GM19324 (cell line): ENCODE measurements at regions not wholly inside any gene's neighbourhood (a gene's known extent, or its start where the extent isn't known, plus 50 kb on each side); places are given as distances from the start of the nearest gene placed in this dataset.

ENCODE experiments used
- ATAC-seq: cut with Tn5 transposase; IDR thresholded peaks from one replicate; pipeline ENCODE4 v1.9.1; 2021; ENCODE audit warnings: mild to moderate bottlenecking, moderate library complexity; ENCODE audit not compliant: unreplicated experiment, low FRiP score

DNA sequence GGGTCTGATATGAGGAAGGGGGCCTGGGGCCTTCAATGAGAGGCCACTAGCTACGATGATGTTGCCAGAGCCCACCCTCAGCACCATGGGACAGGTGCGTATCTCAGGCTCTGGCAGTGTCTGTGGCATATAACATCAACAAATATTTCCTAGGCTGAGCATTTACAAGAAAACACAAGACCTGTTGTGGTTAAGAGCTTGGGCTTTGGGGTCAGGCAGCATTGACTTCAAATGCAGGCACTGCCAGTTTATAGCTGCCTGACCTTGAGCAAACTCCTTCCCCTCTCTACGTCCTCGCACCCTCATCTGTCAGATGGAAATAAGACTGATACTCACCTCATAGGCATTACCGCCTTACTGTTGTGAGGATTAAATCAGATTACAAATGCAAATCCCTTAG lies 156.0 kb downstream of the KATNAL1 start:
- no peak for ATAC-seq

DNA sequence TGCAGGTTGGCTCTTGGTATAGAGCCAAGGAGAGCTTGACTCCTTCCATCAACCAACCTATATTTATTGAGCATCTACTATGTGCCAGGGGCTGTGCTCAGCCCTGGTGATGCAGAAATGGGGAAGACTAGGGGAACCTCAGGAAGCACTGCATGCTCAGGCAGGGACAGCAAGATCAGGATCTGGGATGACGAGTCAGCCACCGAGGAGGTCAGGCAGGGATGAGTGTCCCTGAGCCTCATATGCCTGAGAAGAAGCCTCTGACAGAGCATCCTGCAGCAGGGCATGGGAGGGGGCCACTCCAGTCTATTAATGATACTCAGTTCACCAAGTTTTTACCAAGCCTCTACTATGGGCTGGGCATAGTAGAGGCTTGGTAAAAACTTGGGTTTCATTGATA lies 158.1 kb downstream of the KATNAL1 start:
- ATAC-seq, result no peak

DNA sequence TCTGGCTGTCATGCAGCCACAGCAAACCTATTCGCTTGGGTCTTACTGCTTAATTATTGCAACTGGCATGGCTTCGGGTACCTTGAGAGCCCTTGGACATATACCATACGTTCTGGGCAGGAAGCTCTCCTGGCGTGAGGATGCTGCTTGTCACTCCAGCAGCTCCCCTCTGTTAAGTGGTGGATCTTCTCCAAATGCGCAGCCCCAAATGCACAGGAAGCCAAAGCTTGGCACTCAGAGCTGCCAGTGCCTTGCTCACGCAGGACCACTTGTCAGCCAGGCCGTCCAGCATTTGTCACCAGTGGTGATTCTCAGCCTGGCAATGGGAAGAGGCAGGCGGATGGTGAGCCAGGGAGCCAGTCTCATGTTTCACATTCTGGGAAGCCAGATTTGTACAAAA lies 158.6 kb downstream of the KATNAL1 start:
- no peak for ATAC-seq

DNA sequence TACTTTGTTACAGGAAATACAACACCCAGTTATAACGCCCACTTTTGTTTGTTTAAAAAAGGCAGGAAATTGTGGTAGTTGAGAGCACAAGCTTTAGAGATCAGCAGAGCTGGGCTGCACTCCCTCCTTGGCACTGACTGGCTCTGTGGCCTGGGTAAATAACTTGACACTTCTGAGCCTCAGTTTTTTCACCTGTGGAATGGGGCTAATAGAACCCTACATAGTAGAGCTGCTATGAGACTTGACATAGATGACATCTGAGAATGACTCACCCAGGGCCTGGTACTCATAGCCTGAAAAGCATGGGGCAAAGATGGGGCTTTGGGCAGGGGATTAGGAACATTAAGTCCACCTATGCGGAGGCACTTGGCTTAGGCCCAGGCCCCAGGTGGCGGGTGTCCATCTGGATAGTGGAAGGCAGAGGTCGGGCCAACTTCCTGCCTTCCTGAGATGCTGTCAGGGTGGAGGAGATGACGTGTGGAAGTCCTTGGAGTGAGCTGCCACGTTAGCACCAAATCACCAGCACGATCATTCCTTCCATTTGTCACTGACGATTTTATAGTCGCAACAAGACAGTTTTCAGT lies 159.1 kb downstream of the KATNAL1 start:
- ATAC-seq, result no peak

DNA sequence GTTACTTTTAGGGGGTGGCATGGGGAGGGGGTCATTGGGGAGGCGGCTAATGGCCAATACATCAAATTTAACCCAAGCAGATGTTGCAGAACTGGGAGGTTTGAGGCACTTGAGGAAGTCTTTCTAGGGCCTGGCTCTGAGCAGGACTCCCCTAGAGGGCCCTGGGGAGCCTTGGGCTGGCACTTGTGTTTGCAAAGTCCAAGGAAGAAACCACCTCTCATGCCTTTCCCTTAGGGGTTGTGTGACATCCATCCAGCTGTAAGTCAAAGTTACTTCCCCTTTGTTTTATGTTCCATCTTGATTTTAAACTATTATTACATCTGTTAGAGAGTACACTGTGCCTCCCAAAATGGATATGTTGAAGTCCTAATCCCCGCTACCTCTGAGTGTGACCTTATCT lies 159.9 kb downstream of the KATNAL1 start:
- ATAC-seq, result no peak

DNA sequence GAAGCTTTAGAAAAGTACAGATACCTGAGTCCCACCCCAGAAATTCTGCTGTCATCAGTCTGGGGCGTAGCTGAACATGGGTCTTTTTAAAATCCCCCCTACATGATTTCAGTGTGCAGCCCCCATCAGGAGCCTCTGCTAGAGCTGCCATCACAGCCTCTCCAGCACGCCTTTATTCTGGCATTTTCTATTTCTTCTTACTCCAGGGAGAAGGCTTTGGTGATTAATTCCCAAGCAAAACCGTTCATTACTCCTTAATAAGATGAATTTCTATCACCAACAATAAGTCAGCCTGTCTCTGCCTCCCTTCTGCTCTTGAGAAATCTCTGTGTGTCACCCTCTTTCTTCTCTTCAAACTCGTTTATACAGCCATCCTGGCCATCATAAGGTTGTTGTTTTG lies 160.3 kb downstream of the KATNAL1 start:
- ATAC-seq, result no peak

DNA sequence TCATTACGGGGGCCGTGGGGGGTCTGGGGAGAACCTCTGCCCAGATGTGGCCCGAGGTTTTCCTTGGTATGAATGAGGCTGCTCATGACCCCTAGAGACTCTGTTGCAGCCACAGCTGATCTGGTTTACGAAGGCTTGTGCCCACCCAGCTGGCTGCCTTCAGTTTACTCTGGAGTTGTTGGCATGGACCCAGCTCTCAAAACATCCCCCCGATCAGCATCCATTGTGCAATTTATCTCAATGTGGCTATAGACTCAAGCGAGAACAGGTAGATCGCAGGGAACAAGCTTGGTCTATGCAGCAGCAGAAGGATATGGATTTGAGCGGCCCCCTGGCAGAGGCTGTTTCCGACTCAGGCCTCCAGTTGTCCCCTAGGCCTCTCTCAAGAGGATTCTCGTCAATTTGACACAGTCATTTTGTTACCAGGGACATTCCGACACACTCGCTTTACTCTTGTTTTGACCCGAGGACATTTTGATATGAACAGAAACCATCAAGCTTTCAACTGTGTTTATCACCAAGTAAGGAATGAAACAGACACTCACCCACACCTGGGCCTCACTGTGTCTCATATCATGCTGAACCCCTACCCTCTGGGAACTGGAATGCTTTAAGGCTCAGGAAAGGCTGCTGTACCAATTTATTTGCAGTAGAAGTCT lies 161.5 kb downstream of the KATNAL1 start:
- ATAC-seq, result peak; percentile 43

DNA sequence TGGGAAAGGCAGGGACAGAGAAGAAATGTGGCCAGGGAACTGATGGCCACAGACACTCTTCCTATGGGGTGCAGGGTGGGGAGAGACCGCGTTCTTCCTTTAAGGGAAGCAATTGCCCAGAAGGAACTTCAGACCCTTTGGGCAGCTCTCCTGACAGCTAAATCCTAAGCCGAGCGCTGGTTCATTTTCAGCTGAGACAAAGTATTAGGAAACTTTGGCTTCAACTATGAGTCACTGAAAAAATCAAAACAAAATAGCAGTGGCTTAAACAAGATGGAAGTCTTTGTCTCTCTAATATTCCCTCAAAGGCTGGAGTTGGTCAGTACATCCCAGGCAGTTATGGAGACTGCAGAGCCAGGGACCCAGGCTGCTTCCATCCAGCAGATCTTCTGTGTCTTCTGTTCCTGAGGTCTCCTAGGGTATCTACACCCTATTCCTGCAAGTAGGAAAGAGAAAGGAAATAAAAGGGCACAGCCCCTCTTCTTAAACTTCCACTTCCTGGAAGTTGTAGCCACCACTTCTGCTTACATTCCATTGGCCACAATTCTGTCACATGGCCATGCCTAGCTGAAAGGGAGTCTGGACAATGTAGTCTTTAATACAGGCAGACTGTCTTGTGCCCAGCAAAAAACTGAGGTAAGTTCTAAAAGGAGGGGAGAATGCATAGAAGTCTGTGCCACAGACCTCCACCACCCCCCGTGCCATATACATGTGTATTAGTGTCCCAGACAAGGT lies 163.5 kb downstream of the KATNAL1 start:
- no peak for ATAC-seq

DNA sequence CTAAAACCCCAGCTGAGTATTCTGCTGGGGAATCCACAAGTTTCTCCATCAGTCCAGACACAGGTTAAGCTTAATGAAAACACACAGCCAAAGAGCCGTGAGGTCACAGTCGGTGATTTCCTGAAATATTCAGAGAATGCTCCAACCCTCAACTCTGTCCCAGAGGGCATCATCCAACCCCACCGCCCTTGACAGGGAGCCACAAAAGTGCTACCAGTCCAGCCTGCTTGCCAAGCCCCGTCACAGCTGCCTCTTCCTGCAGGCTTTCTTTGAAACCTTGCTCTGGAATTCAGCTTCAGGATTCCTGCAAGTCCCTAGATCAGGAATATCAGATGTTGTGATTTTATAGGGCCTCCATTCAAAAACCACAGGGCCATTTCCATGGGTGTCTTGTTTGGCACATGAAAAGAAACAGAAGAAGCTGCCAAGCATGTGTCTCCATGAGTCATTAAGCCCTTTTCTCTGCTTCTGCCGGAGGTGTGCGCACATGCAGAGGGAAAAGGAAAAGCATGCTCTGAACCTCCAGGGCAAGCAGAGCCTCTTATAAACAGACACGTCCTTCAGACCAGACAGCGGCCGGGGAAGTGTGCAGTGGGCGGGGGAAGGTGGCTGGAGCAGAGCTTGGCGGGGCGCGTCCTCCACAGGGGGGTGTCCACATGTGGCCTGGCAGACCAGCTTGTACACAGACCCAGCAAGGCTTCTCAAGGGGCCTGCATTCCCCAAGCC lies 164.7 kb downstream of the KATNAL1 start:
- ATAC-seq, result no peak

DNA sequence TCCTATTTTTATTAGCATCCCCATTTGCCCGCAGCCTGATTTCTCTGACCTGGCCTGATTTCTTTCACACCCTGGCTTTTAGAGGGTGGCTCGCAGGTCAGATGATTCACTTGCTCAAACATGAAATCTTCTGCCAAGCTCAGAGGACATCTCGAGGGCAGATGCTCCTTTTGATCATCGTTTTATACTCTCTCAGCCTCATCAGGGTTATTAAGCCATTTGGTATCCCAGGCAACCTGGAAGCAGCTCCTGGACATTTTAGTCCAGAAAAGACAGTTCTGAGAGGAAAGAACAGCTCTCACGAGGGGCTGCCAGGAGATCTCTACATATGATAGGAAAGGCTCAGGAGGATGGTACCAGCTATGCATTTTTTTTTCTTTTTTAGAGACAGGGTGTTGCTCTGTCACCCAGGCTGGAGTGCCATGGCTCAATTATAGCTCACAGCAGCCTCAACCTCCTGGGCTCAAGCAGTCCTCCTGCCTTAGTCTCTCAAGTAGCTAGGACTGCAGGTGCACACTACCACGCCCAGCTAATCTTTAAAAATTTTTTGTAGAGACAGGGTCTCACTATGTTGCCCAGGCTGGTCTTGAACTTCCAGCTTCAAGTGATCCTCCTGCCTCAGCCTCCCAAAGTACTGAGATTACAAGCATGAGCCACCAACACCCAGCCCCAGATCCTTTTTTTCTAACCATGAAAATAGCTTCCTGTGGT lies 165.4 kb downstream of the KATNAL1 start:
- no peak for ATAC-seq

DNA sequence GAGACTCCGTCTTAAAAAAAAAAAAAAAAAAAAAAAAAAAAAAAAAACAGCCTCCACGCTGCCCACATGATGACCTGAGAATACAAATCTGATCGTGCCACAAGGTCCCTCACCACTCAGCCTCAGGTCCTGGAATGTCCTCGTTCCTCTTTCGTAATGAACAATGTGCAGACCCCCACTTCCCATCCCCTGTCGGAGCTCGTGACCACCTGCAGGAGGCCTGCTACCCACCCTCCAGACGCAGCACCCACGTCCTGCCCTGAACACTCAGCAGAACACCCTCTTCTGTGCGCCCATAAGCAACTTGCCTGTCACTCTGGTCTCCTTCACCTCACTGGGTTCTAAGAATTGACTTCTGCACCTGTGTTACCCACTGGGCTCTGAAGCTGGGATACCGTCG lies 166.4 kb downstream of the KATNAL1 start:
- ATAC-seq, result no peak

DNA sequence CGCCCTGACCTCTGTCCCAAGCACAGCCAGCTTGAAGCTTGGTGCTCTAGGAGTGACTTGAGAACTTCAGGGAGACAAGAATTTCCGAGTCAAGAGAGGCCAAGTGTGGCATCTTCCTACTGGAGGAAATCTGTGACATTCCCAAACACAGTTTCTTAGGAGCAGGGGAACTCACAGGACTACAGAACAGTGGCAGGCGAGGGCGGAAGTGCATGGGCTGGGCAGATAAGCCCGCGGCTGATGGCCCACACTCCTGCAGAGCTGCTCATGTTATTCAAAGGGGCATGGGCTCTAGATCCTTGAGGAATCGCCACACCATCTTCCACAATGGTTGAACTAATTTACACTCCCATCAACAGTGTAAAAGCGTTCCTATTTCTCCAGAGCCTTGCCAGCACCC lies 168.8 kb downstream of the KATNAL1 start:
- ATAC-seq, result no peak

DNA sequence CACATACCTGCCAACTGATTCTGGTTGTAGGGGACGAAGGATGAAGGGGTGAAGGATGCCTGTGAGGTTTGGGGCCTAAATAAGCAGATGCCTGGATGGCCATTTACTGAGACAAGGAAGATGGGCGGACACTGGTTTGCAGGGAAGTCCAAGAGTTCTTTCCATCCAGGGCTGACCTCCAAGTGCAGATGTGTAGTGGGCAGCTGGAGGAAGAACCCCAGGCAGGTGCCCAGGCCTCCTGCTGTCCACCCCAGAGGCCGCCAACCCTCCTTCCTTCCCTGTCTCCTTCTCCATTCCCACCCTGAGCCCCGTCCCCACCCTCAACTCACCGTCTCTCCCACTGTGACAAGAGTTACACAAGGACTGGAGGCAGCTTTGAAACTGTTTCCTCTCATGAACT lies 171.5 kb downstream of the KATNAL1 start:
- no peak for ATAC-seq

DNA sequence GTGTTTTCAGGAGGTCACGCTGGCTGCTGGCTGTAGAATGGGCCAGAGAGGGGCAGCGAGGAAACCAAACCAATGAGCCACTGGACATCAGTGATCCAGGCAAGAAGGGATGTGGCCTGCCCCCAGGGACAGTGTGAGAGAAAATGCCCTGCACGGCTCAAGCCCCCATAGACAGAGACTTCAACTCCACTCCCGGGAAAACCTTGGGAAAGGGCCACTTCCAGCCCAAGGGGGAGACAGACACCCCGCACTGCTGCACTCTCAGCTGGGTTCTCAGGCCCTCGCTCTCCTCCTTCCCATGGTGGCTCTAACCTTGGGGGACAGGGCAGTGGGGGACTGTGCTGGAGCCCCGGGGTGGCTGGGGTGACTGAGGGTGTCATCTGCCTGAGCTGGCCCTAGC lies 172.0 kb downstream of the KATNAL1 start:
- no peak for ATAC-seq

DNA sequence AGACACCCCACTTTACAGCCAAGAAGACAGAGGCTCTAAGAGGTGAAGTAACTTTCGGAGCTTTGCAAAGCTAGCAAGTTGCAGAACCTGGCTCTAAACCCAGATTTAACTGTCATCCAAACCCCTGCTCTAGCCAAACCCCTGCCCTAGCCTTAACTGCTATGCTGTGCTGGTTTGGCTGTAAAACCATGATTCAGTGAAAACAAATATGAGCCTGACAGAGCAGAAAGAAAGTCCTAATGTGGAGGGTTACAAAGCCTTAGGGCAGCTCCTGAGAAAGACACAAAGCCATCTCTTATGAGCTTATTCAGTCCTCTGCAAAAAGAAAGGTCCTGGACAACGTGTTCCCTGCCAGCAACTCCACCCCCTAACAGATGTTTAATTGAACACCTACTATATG lies 172.8 kb downstream of the KATNAL1 start:
- ATAC-seq, result no peak

DNA sequence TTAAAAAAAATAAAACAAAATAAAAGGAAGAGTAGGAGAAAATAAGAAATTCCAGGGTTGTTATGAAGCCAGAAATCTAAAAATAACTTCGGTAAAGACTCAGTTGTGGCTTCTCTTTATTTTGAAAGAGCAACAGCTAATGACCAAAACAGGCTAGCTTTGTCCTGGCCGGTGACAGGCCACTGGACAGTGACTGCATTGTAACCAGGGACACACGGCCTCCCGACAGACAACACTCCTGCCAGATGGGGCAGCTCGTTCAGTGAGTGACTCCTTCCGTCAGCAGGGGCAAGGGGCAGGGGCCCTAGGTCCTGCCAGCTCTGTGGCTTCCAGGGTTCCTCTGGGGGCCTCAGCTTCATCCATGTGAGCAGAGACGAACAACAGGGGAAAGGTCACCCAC lies 173.4 kb downstream of the KATNAL1 start:
- no peak for ATAC-seq

DNA sequence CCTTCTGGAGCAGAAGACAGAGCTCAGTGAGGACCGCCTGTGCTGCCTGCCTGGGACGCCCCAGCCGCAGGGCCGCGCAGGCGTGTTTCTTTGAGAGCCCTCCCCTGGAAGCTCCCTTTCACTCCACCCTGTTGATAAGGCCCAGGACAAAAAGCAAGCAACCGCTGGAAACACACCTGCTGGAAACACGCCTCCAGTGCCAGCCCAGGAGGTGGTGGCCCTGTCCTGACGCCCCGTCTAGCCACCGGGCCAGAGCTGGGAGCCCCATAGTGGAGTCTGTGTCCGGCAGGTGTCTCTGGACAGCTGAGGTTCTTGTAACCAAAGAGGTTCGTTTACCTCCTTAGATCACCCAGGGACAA lies 173.8 kb downstream of the KATNAL1 start:
- ATAC-seq, result no peak

DNA sequence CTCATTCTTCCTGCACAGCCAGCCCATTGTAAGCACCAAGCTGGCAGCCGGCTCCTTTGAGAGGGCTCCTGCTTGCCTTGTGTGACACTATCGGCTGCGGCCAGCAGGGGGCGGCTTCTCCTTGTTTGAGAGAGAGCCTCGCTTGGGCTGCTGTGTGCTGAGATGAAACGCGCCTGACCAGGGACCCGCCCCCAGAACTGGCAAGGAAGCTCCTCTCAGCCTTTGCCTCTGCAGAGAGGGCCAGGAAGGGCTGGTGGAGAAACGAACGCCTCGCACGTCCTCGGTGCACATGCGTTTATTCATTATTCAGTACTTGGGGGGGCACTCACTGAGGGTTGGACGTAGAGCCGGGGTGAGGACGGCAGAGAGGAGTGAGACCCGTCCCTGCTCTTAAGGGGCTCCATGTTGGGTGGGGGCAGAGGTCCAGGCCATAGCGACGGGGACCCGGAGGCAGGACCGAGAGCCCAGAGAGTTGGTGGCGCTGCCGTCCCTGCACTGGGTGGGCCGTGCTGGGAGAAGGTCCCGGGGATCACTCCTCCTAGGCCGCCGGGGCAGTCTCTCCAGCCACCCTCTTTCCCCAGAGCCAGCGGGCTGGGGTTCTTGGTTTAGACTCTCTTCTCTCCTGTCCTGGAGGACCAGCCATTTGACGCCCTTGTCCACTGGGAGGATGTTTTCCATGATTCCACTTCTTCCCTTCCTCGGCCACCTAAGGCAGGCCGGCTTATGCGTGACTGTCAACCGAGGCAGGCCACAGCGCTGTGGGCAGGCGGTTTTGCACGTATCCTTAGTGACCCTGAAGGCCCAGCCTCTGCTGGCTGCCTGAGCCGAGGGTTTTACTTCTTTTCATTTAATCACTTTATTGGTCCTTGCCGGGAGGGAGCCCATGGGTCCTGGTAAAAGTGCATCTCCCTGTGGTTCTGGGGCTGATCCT lies 174.5 kb downstream of the KATNAL1 start:
- ATAC-seq, result peak; percentile 79

DNA sequence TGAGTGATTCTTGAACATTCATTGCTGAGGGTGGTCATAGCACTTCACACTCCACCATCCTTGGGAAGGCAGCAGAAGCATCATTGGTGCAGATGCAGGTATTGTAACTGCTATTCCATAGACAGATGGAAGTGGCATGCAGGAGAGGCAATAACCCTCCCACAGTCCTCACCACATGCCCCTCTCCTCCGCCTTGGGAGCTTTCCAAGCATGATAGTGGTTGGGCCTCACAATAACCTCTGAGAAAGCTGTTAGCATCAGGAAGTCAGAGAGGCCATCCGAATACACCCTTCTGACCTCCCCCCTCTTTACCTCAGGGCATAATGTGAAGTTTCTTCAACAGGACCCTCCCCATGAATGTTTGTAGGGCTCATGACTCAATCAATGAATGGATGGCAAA lies 177.9 kb downstream of the KATNAL1 start:
- no peak for ATAC-seq

DNA sequence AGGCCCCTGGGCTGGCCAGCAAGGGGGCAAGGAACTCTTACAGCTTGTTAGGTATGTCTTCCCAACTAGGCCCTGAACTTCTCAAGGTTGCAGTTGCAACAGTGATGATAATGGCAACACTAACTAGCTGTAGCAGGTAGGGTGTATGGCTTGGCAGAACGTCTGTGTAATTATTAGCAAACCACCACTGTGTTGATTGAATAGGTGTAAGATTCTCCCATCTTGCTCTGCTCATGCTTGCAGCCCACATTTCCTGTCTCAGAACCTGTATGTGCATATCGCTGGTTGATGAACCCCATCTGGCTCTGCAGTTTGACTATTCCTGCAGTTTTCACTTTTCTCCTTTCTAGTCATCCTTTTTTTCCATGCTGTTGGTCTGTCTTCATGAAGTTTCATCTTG lies 178.8 kb downstream of the KATNAL1 start:
- ATAC-seq, result no peak
